Osteocyte (in vitro differentiated cells): ENCODE measurements at regions not wholly inside any gene's neighbourhood (a gene's known extent, or its start where the extent isn't known, plus 50 kb on each side); places are given as distances from the start of the nearest gene placed in this dataset.
"Not testable (repeated sequence)": the region's sequence is repeated elsewhere in the genome, so short reads cannot be mapped to it uniquely, and the experiment has no call there.

Experiments used
- DNase-seq: peaks from one replicate; pipeline ENCODE4 v3.0.0; 2021; ENCODE audit warnings: mixed read lengths; ENCODE audit not compliant: unreplicated experiment; ENCODE audit errors: extremely low spot score
- H3K27ac Mint-ChIP-seq: one replicate; pipeline ENCODE4 v1.8.0; 2021; ENCODE audit warnings: mild to moderate bottlenecking, mixed read lengths; ENCODE audit not compliant: unreplicated experiment
- H3K27me3 Mint-ChIP-seq: one replicate; pipeline ENCODE4 v1.8.0; 2021; ENCODE audit warnings: mixed read lengths; ENCODE audit not compliant: unreplicated experiment
- H3K36me3 Mint-ChIP-seq: one replicate; pipeline ENCODE4 v1.8.0; 2021; ENCODE audit warnings: mixed read lengths; ENCODE audit not compliant: unreplicated experiment
- H3K4me1 Mint-ChIP-seq: one replicate; pipeline ENCODE4 v1.8.0; 2021; ENCODE audit warnings: mixed read lengths; ENCODE audit not compliant: unreplicated experiment
- H3K4me3 Mint-ChIP-seq: one replicate; pipeline ENCODE4 v1.8.0; 2021; ENCODE audit warnings: mild to moderate bottlenecking, moderate library complexity, mixed read lengths; ENCODE audit not compliant: unreplicated experiment
- H3K9me3 Mint-ChIP-seq: one replicate; pipeline ENCODE4 v1.8.0; 2021; ENCODE audit warnings: mixed read lengths; ENCODE audit not compliant: unreplicated experiment
- CTCF ChIP-seq: fragments of 200-600 bp; sonication (generic); IDR thresholded peaks from 2 replicates; pipeline ENCODE4 v1.5.0; 2021; ENCODE audit warnings: antibody characterized with exemption, mild to moderate bottlenecking, moderate library complexity

- H3K36me3 Mint-ChIP-seq, result no peaks in the 10 kb centered on the region
- H3K27ac Mint-ChIP-seq, result no peak overlapping the region
- no peaks in the 10 kb centered on the region for H3K27me3 Mint-ChIP-seq
- no peak overlapping the region for H3K4me3 Mint-ChIP-seq
- H3K9me3 Mint-ChIP-seq, result peaks cover 61% of the 10 kb centered on the region
- H3K4me1 Mint-ChIP-seq, result no peaks in the 10 kb centered on the region
- TF ChIP-seq CTCF, result no peak
- DNase-seq, result no peak
These were observed 1146.8 kb downstream of the UQCRFS1 start for GRCh38 chr19:28066161-28066560.

GRCh38 chr19:28065026-28065425, 1147.9 kb downstream of the UQCRFS1 start:
- no peak overlapping the region for H3K27ac Mint-ChIP-seq
- no peaks in the 10 kb centered on the region for H3K4me1 Mint-ChIP-seq
- H3K4me3 Mint-ChIP-seq, result no peak overlapping the region
- TF ChIP-seq CTCF, result no peak
- H3K9me3 Mint-ChIP-seq, result peaks cover 52% of the 10 kb centered on the region
- H3K27me3 Mint-ChIP-seq, result no peaks in the 10 kb centered on the region
- H3K36me3 Mint-ChIP-seq, result no peaks in the 10 kb centered on the region
- no peak for DNase-seq

GRCh38 chr19:28063702-28064101, 1149.2 kb downstream of the UQCRFS1 start:
- no peak for DNase-seq
- Mint-ChIP-seq H3K27me3 (no peaks in the 10 kb centered on the region), H3K4me3 (no peak overlapping the region), H3K4me1 (no peaks in the 10 kb centered on the region), H3K27ac (no peak overlapping the region), H3K36me3 (no peaks in the 10 kb centered on the region), H3K9me3 (peaks cover 43% of the 10 kb centered on the region)
- no peak for TF ChIP-seq CTCF

GRCh38 chr19:28061111-28061510, 1151.8 kb downstream of the UQCRFS1 start:
- no peak overlapping the region for H3K27ac Mint-ChIP-seq
- TF ChIP-seq CTCF, result no peak
- H3K27me3 Mint-ChIP-seq, result no peaks in the 10 kb centered on the region
- DNase-seq, result no peak
- no peaks in the 10 kb centered on the region for H3K36me3 Mint-ChIP-seq
- peaks cover 40% of the 10 kb centered on the region for H3K9me3 Mint-ChIP-seq
- H3K4me3 Mint-ChIP-seq, result no peak overlapping the region
- no peaks in the 10 kb centered on the region for H3K4me1 Mint-ChIP-seq

- H3K27me3 Mint-ChIP-seq, H3K4me3 Mint-ChIP-seq, DNase-seq, H3K36me3 Mint-ChIP-seq, H3K4me1 Mint-ChIP-seq, H3K27ac Mint-ChIP-seq: not testable (repeated sequence)
- peaks cover 38% of the 10 kb centered on the region for H3K9me3 Mint-ChIP-seq
These were observed 1155.9 kb downstream of the UQCRFS1 start for GRCh38 chr19:28057026-28057425.

GRCh38 chr19:28051047-28051446, 1161.9 kb downstream of the UQCRFS1 start:
- Mint-ChIP-seq H3K4me1 (no peaks in the 10 kb centered on the region), H3K9me3 (peaks cover 21% of the 10 kb centered on the region), H3K27me3 (no peaks in the 10 kb centered on the region), H3K4me3 (no peak overlapping the region), H3K27ac (no peak overlapping the region), H3K36me3 (no peaks in the 10 kb centered on the region)
- no peak for DNase-seq
- no peak for TF ChIP-seq CTCF
